WTC11 (cell line): ENCODE measurements at regions not wholly inside any gene's neighbourhood (a gene's known extent, or its start where the extent isn't known, plus 50 kb on each side); places are given as distances from the start of the nearest gene placed in this dataset.

ENCODE experiments used
- ATAC-seq: fragments of 200-7000 bp; cut with Tn5 transposase; 2 replicates; pipeline ENCODE4 v1.10.0; 2021; ENCODE audit warnings: mild to moderate bottlenecking, moderate library complexity
- CTCF ChIA-PET: fragments of 300-600 bp; sonication (Branson Sonifier 250); formaldehyde crosslinking; loops from one replicate; lab custom pipeline; 2021; ENCODE audit warnings: antibody characterized with exemption; lab: Charles Lee
- POLR2A ChIA-PET: fragments of 350-600 bp; sonication (Branson Sonifier 250); formaldehyde crosslinking; loops from one replicate; lab custom pipeline; 2021; ENCODE audit warnings: antibody characterized with exemption; lab: Charles Lee
- DNase-seq: peaks from one replicate; pipeline ENCODE4 v3.0.0; 2021; ENCODE audit warnings: low spot score
- H3K27ac Mint-ChIP-seq: 2 replicates; pipeline ENCODE4 v1.8.0; 2021; ENCODE audit warnings: mixed read lengths
- H3K27me3 Mint-ChIP-seq: 2 replicates; pipeline ENCODE4 v1.8.0; 2021; ENCODE audit warnings: low read depth, mild to moderate bottlenecking, moderate library complexity, mixed read lengths
- H3K36me3 Mint-ChIP-seq: 2 replicates; pipeline ENCODE4 v1.8.0; 2021; ENCODE audit warnings: mixed read lengths
- H3K4me1 Mint-ChIP-seq: 2 replicates; pipeline ENCODE4 v1.8.0; 2022; ENCODE audit warnings: mixed read lengths
- H3K4me3 Mint-ChIP-seq: 2 replicates; pipeline ENCODE4 v1.8.0; 2021; ENCODE audit warnings: mild to moderate bottlenecking, moderate library complexity, mixed read lengths
- H3K9me3 Mint-ChIP-seq: 2 replicates; pipeline ENCODE4 v1.8.0; 2021; ENCODE audit warnings: mixed read lengths
- ATF2 ChIP-seq: sonication (generic); formaldehyde crosslinking; IDR thresholded peaks from 2 replicates; pipeline ENCODE4 v1.8.1; 2022; ENCODE audit warnings: low read depth, missing genetic modification reagents, borderline replicate concordance
- ATF3 ChIP-seq: sonication (generic); formaldehyde crosslinking; conservative IDR thresholded peaks from 2 replicates; pipeline ENCODE4 v1.8.1; 2022; ENCODE audit warnings: mild to moderate bottlenecking, missing genetic modification reagents
- ATF6 ChIP-seq: sonication (generic); formaldehyde crosslinking; IDR thresholded peaks from 2 replicates; pipeline ENCODE4 v1.8.1; 2023; ENCODE audit warnings: mild to moderate bottlenecking, missing genetic modification reagents
- ERG ChIP-seq: fragments of 250-450 bp; sonication (Bioruptor Pico); IDR thresholded peaks from 2 replicates; pipeline ENCODE4 v1.8.0; 2021; ENCODE audit warnings: mild to moderate bottlenecking
- ESRRA ChIP-seq: sonication (generic); formaldehyde crosslinking; IDR thresholded peaks from 2 replicates; pipeline ENCODE4 v1.8.1; 2022; ENCODE audit warnings: mild to moderate bottlenecking, missing genetic modification reagents, borderline replicate concordance
- FOXJ3 ChIP-seq: sonication (generic); formaldehyde crosslinking; IDR thresholded peaks from 2 replicates; pipeline ENCODE4 v1.9.0; 2021; ENCODE audit warnings: missing genetic modification reagents, mild to moderate bottlenecking, borderline replicate concordance
- FOXK1 ChIP-seq: sonication (generic); formaldehyde crosslinking; IDR thresholded peaks from 2 replicates; pipeline ENCODE4 v1.8.0; 2022; ENCODE audit warnings: mild to moderate bottlenecking, moderate library complexity, missing genetic modification reagents
- GABPB1 ChIP-seq: sonication (generic); formaldehyde crosslinking; IDR thresholded peaks from 2 replicates; pipeline ENCODE4 v1.8.1; 2023; ENCODE audit warnings: mild to moderate bottlenecking, missing genetic modification reagents
- IRF2 ChIP-seq: sonication (generic); formaldehyde crosslinking; IDR thresholded peaks from 2 replicates; pipeline ENCODE4 v1.8.0; 2022; ENCODE audit warnings: low read depth, missing genetic modification reagents, borderline replicate concordance
- JAZF1 ChIP-seq: fragments of 250-450 bp; sonication (Bioruptor Pico); IDR thresholded peaks from 2 replicates; pipeline ENCODE4 v1.9.0; 2021; ENCODE audit warnings: moderate library complexity, mild to moderate bottlenecking, inconsistent platforms
- JUN ChIP-seq: sonication (generic); formaldehyde crosslinking; IDR thresholded peaks from 2 replicates; pipeline ENCODE4 v1.8.0; 2023; ENCODE audit warnings: mild to moderate bottlenecking, missing genetic modification reagents
- MAX ChIP-seq: sonication (generic); formaldehyde crosslinking; IDR thresholded peaks from 2 replicates; pipeline ENCODE4 v1.8.0; 2022; ENCODE audit warnings: mild to moderate bottlenecking, missing genetic modification reagents
- MXD4 ChIP-seq: fragments of 250-450 bp; sonication (Bioruptor Pico); IDR thresholded peaks from 2 replicates; pipeline ENCODE4 v1.8.0; 2021; ENCODE audit warnings: mild to moderate bottlenecking, moderate library complexity, borderline replicate concordance
- MYBL2 ChIP-seq: sonication (generic); formaldehyde crosslinking; IDR thresholded peaks from 2 replicates; pipeline ENCODE4 v1.8.1; 2023; ENCODE audit warnings: mild to moderate bottlenecking, moderate library complexity, missing genetic modification reagents
- NFATC4 ChIP-seq: fragments of 250-450 bp; sonication (Bioruptor Pico); IDR thresholded peaks from 2 replicates; pipeline ENCODE4 v1.9.0; 2021; ENCODE audit warnings: mild to moderate bottlenecking
- NR3C1 ChIP-seq: sonication (generic); formaldehyde crosslinking; conservative IDR thresholded peaks from 2 replicates; pipeline ENCODE4 v1.8.1; 2023; ENCODE audit warnings: low read depth, mild to moderate bottlenecking, missing genetic modification reagents
- SMAD4 ChIP-seq: sonication (generic); formaldehyde crosslinking; IDR thresholded peaks from 2 replicates; pipeline ENCODE4 v1.8.0; 2022; ENCODE audit warnings: mild to moderate bottlenecking, missing genetic modification reagents
- SP1 ChIP-seq: sonication (generic); formaldehyde crosslinking; conservative IDR thresholded peaks from 2 replicates; pipeline ENCODE4 v1.8.1; 2022; ENCODE audit warnings: missing genetic modification reagents
- TEAD4 ChIP-seq: sonication (generic); formaldehyde crosslinking; IDR thresholded peaks from 2 replicates; pipeline ENCODE4 v1.8.0; 2022; ENCODE audit warnings: mild to moderate bottlenecking, missing genetic modification reagents
- USF1 ChIP-seq: sonication (generic); formaldehyde crosslinking; IDR thresholded peaks from 2 replicates; pipeline ENCODE4 v1.8.0; 2022; ENCODE audit warnings: mild to moderate bottlenecking, missing genetic modification reagents
- ZBTB21 ChIP-seq: sonication (generic); formaldehyde crosslinking; IDR thresholded peaks from 2 replicates; pipeline ENCODE4 v1.8.1; 2023; ENCODE audit warnings: mild to moderate bottlenecking, missing genetic modification reagents, borderline replicate concordance
- ZNF138 ChIP-seq: sonication (generic); formaldehyde crosslinking; conservative IDR thresholded peaks from 2 replicates; pipeline ENCODE4 v1.8.1; 2022; ENCODE audit warnings: mild to moderate bottlenecking, moderate library complexity, missing genetic modification reagents
- ZNF219 ChIP-seq: sonication (generic); formaldehyde crosslinking; IDR thresholded peaks from 2 replicates; pipeline ENCODE4 v1.8.0; 2023; ENCODE audit warnings: missing genetic modification reagents, mild to moderate bottlenecking, borderline replicate concordance
- ZNF232 ChIP-seq: sonication (generic); formaldehyde crosslinking; IDR thresholded peaks from 2 replicates; pipeline ENCODE4 v1.8.0; 2022; ENCODE audit warnings: mild to moderate bottlenecking, missing genetic modification reagents
- ZNF416 ChIP-seq: fragments of 250-450 bp; sonication (Bioruptor Pico); IDR thresholded peaks from 2 replicates; pipeline ENCODE4 v1.9.0; 2021; ENCODE audit warnings: mild to moderate bottlenecking, inconsistent platforms
- ZSCAN18 ChIP-seq: fragments of 250-450 bp; sonication (Bioruptor Pico); IDR thresholded peaks from 2 replicates; pipeline ENCODE4 v2.1.2; 2022; ENCODE audit warnings: mild to moderate bottlenecking, moderate library complexity

GRCh38 chr2:8190279-8190678, 491.6 kb upstream of the ID2 start:
- POLR2A ChIA-PET = no interaction called here

GRCh38 chr2:8191427-8191826, 490.4 kb upstream of the ID2 start:
- POLR2A ChIA-PET = no interaction called here
- TF ChIP-seq ATF2 (CRISPR knock-in tag) (no peak), ZBTB21 (CRISPR knock-in tag) (no peak), TEAD4 (CRISPR knock-in tag) (no peak), FOXJ3 (CRISPR knock-in tag) (no peak), ZSCAN18 (CRISPR knock-in tag) (no peak), FOXK1 (no peak), NFATC4 (CRISPR knock-in tag) (no peak), JAZF1 (CRISPR knock-in tag) (no peak)
- Mint-ChIP-seq H3K4me3 (no peak overlapping the region), H3K4me1 (peaks cover 55% of the 10 kb centered on the region), H3K27me3 (no peaks in the 10 kb centered on the region; the same call in 1 of the 2 replicates), H3K36me3 (no peaks in the 10 kb centered on the region), H3K27ac (no peak overlapping the region), H3K9me3 (no peaks in the 10 kb centered on the region)
- ATAC-seq = no peak
- CTCF ChIA-PET = no interaction called here
- DNase-seq = no peak

More at GRCh38 chr2:8190279-8190678, 491.6 kb upstream of the ID2 start:
- Mint-ChIP-seq H3K4me1 (peaks cover 49% of the 10 kb centered on the region), H3K9me3 (peaks cover 10% of the 10 kb centered on the region; the same call in 1 of the 2 replicates), H3K36me3 (peaks cover 5% of the 10 kb centered on the region; the same call in 1 of the 2 replicates), H3K27ac (no peak overlapping the region), H3K4me3 (no peak overlapping the region), H3K27me3 (no peaks in the 10 kb centered on the region; the same call in 1 of the 2 replicates)
- TF ChIP-seq NR3C1 (CRISPR knock-in tag) = no peak
- TF ChIP-seq USF1 = no peak
- no peak for TF ChIP-seq ZNF138 (CRISPR knock-in tag)
- no peak for TF ChIP-seq GABPB1 (CRISPR knock-in tag)
- TF ChIP-seq ZNF416 (CRISPR knock-in tag) = no peak
- no peak for TF ChIP-seq ZNF232 (CRISPR knock-in tag)
- no peak for TF ChIP-seq ATF3 (CRISPR knock-in tag)
- TF ChIP-seq ESRRA (CRISPR knock-in tag) = no peak
- TF ChIP-seq SMAD4 = no peak
- no peak for TF ChIP-seq SP1 (CRISPR knock-in tag)
- TF ChIP-seq ATF6 (CRISPR knock-in tag) = no peak
- no peak for TF ChIP-seq MXD4
- no peak for TF ChIP-seq IRF2 (CRISPR knock-in tag)
- no peak for TF ChIP-seq MAX (CRISPR knock-in tag)
- no peak for TF ChIP-seq ZNF219 (CRISPR knock-in tag)
- no peak for TF ChIP-seq ERG (CRISPR knock-in tag)
- TF ChIP-seq JUN (CRISPR knock-in tag) = no peak
- TF ChIP-seq FOXJ3 (CRISPR knock-in tag) = no peak
- no peak for TF ChIP-seq NFATC4 (CRISPR knock-in tag)
- TF ChIP-seq MYBL2 (CRISPR knock-in tag) = no peak
- CTCF ChIA-PET = no interaction called here
- no peak for ATAC-seq
- DNase-seq = no peak
